ENCODE measurements at regions not wholly inside any gene's neighbourhood (a gene's known extent, or its start where the extent isn't known, plus 50 kb on each side); places are given as distances from the start of the nearest gene placed in this dataset.
"Not testable (repeated sequence)": the region's sequence is repeated elsewhere in the genome, so short reads cannot be mapped to it uniquely, and the experiment has no call there.

GRCh38 chr3:190995156-190995555, 132.7 kb upstream of the GMNC start:
- no peak for FAIRE-seq

DNA sequence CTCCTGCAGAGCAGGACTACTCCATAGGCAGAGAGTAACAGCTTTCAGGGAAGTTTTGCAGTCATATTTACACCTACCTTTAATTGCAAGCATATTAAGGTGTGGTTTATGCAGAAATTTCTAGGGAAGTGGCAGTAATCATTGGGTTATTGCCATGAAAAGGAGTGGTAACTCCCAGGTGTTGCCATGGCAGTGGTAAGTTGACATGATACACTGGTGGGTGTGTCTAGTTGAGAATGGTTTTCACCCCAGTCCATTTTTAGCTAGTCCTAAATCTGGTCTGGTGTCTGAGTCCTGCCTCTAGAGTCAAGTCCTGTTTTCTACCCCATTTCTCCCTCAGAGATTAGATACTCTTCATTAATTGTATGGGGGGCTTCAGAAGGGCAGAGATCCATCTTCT, 128.4 kb upstream of the GMNC start:
- FAIRE-seq: no peak
- DNase-seq (ENCODE audit: insufficient read length, low spot score): no peak

More at GRCh38 chr3:190995156-190995555, 132.7 kb upstream of the GMNC start:
- DNase-seq (ENCODE audit: insufficient read length, low spot score): no peak

- FAIRE-seq (no peak), DNase-seq (ENCODE audit: insufficient read length, low spot score) (no peak)
Measured at GRCh38 chr3:190989218-190989617, 126.7 kb upstream of the GMNC start.

GRCh38 chr3:190988102-190988501, 125.6 kb upstream of the GMNC start:
- DNase-seq (ENCODE audit: insufficient read length, low spot score): no peak
- FAIRE-seq: no peak

GRCh38 chr3:190984502-190985244, 122.2 kb upstream of the GMNC start:
- DNase-seq (ENCODE audit: insufficient read length, low spot score) (no peak), FAIRE-seq (no peak)

GRCh38 chr3:190983875-190984274, 121.4 kb upstream of the GMNC start:
- FAIRE-seq (no peak), DNase-seq (ENCODE audit: insufficient read length, low spot score) (no peak)

DNA sequence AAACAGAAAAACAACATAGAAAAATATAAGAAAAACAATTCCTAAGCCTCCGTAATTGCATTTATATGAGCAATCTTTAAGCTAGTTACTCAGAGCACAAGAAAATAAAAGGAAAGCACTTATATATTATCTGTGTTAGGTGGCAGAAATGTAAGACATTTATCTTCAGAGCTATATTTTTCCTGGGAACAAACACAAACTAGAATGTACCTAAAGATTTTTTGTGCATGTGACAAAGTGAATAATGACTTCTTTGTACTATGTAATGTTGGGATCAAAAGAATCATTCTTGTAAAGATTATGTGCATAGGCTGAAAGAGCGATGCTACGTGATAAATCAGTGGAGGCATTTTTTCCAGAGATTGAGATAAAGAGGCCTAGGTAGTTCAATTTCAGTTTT, 111.3 kb upstream of the GMNC start:
- DNase-seq (ENCODE audit: insufficient read length, low spot score) (no peak), FAIRE-seq (no peak)

- no peak for FAIRE-seq
- DNase-seq (ENCODE audit: insufficient read length, low spot score): no peak
Measured at GRCh38 chr3:190972840-190973270, 110.4 kb upstream of the GMNC start.

DNA sequence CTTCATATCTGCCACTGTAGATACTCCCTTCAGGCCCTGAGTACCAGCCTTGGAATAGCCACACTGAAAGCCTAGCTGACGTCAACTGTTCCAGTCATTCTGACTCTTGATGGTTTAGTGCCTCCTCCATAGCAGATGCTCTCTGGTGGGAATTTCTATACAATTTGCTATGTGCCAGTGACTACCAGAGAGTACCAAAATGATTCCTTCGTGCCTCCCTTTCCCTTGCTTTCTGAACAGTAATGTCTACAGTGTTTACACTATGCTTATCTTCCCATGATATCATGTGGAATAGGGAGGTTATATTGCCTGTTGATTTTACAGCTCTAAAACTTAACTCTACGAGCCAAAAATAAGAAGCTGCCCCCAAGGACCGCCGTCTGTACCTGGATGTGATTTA, 109.7 kb upstream of the GMNC start:
- no peak for DNase-seq (ENCODE audit: insufficient read length, low spot score)
- FAIRE-seq: no peak

DNA sequence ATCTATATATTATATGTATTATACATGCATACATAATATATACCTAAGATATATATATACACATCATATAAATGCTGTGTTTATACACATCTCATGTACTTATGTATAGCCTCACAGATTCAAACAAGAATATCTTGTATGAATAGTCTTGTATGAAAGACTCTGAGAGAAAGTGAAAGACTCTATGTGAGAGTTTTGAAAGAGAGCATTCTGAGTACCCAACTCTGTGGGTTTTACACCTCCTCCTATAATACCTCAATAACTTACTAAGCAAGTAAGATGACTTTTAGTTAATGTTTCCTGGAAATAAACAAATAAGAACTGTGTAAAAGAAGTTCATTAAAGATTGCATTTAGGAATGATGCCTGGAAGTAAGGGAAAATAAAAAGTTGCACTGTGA, 108.1 kb upstream of the GMNC start:
- no peak for DNase-seq (ENCODE audit: insufficient read length, low spot score)
- FAIRE-seq: no peak

DNA sequence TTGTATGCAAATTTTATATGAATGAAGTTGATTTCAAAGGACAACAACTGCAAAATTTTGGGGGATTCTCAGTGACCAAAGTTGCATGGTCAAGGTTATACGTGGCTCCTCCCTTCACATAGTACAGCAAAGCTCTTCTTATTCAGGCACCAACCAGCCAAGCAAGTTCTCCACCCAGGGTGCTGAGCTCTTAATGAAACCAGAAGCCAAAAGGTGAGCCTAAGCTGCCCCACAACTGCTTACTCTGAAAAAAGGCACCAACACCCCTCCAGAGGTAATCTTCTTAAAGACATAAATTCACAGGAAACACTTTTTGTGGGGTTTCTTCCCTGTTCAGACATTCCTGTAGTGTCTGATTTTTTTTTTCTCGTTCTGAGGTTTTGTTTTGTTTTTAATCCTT, 106.1 kb upstream of the GMNC start:
- DNase-seq (ENCODE audit: insufficient read length, low spot score): no peak
- FAIRE-seq: no peak

GRCh38 chr3:190964931-190965330, 102.4 kb upstream of the GMNC start:
- not testable (repeated sequence) for DNase-seq (ENCODE audit: insufficient read length, low spot score); FAIRE-seq

- DNase-seq (ENCODE audit: insufficient read length, low spot score) (no peak), FAIRE-seq (no peak)
Measured at GRCh38 chr3:190959077-190959476, 96.6 kb upstream of the GMNC start.

GRCh38 chr3:190941694-190942260, 79.3 kb upstream of the GMNC start:
- no peak for FAIRE-seq
- DNase-seq (ENCODE audit: insufficient read length, low spot score): no peak

DNA sequence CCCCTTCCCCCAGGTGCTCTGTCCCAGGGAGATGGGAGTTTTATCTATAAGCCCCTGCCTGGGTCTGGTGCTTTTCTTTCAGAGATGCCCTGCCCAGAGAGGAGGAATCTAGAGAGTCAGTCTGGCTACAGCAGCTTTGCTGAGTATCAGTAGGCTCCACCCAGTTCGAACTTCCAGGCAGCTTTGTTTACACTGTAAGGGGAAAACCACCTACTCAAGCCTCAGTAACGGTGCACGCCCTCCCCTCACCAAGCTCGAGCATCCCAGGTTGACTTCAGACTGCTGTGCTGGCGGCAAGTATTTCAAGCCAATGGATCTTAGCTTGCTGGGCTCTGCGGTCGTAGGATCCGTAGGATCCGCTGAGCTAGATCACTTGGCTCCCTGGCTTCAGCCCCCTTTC, 72.1 kb upstream of the GMNC start:
- not testable (repeated sequence) for FAIRE-seq; DNase-seq (ENCODE audit: insufficient read length, low spot score)

DNA sequence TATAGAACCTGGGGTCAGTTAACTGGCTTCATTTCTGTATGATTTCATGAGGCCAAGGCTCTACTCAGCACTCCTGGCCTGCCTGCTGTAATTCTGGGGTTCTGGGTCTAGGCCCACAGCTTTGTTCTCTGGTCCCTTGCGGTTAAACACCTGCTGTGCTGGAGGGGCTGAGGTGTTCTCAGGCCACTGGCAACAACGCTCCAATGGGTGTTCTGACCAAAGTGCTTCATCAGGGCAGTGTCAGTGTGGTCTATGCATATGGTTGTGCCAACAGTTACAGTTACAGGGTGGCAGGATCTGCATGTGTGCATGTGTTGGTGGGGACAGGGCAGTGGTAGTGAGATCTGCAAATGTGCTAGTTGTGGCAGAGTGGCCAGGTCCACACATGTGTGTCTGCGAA, 64.1 kb upstream of the GMNC start:
- DNase-seq (ENCODE audit: insufficient read length, low spot score) (no peak), FAIRE-seq (no peak)

DNA sequence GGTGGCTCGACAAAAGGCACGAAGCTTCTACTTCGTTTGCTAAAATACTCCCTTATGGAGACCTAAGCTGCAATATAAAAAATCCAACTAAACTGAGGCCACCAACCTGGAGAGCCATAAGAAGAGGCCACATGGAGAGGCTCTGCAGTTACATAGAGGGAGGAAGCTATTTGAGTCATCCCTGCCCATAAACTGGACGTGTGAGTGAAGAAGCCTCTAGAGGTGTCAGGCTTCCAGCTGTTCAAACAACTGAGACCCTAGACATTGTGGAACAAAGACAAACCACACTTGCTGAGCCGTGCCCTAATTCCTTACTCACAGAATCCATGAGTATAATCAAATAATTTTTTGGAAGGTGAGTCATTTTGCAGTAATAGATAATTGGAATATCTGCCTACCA, 50.2 kb upstream of the GMNC start:
- no peak for DNase-seq (ENCODE audit: insufficient read length, low spot score)
- no peak for FAIRE-seq

All from GM19239 (cell line).